Liver (tissue), 3 donors: ENCODE measurements at regions not wholly inside any gene's neighbourhood (a gene's known extent, or its start where the extent isn't known, plus 50 kb on each side); places are given as distances from the start of the nearest gene placed in this dataset.

Experiments
- EGR1 ChIP-seq, 2 donors: IDR thresholded peaks; 2 replicates each; pipeline ENCODE4 v1.6.1; 2016 to 2018; ENCODE audit warnings: antibody characterized with exemption in 2 of 2, low read depth in 2 of 2
- FOXA1 ChIP-seq: IDR thresholded peaks from 2 replicates; pipeline ENCODE4 v1.6.1; 2016; ENCODE audit warnings: antibody characterized with exemption
- JUND ChIP-seq, 2 donors: IDR thresholded peaks; 2 replicates each; pipeline ENCODE4 v1.6.1; 2016; ENCODE audit warnings: antibody characterized with exemption in 2 of 2
- YY1 ChIP-seq: IDR thresholded peaks from 2 replicates; pipeline ENCODE4 v1.6.1; 2016; ENCODE audit warnings: antibody characterized with exemption, mild to moderate bottlenecking
- TF ChIP-seq, protein P1 (sequence below): fragments of 150-350 bp; IDR thresholded peaks from 2 replicates; pipeline ENCODE4 v1.5.1; 2017; ENCODE audit warnings: improper control_type of control experiment, low read depth, low read length; ENCODE audit not compliant: missing input control
- TF ChIP-seq, protein P2 (sequence below): IDR thresholded peaks from 2 replicates; pipeline ENCODE4 v1.6.1; 2016; ENCODE audit warnings: antibody characterized with exemption, mild to moderate bottlenecking
- TF ChIP-seq, protein P3 (sequence below): IDR thresholded peaks from 2 replicates; pipeline ENCODE4 v1.6.1; 2016; ENCODE audit warnings: antibody characterized with exemption
- donor health status: healthy.
- donor health status: healthy.

DNA sequence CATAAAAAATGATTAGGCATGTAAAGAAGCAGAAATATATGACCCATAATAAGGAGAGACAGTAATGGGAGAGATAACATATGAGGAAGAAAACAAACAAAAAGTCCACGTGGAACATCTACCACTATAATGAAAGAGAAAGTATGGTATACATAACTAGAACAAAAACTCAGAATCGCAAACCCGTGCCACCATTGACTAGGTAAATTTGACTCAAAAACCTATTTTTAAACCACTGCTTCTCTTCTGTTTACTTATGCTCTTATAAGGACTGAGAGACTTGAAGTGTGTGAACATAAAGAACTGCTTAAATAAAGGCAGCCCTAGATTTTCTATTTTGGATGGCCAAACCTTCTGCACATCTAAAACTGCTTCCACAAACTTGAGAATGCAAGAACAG, 330.7 kb downstream of the CAAP1 start:
- TF ChIP-seq, protein P1, sequence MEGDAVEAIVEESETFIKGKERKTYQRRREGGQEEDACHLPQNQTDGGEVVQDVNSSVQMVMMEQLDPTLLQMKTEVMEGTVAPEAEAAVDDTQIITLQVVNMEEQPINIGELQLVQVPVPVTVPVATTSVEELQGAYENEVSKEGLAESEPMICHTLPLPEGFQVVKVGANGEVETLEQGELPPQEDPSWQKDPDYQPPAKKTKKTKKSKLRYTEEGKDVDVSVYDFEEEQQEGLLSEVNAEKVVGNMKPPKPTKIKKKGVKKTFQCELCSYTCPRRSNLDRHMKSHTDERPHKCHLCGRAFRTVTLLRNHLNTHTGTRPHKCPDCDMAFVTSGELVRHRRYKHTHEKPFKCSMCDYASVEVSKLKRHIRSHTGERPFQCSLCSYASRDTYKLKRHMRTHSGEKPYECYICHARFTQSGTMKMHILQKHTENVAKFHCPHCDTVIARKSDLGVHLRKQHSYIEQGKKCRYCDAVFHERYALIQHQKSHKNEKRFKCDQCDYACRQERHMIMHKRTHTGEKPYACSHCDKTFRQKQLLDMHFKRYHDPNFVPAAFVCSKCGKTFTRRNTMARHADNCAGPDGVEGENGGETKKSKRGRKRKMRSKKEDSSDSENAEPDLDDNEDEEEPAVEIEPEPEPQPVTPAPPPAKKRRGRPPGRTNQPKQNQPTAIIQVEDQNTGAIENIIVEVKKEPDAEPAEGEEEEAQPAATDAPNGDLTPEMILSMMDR: no peak
- TF ChIP-seq EGR1 (IDR thresholded peaks at IDR 0.05; ENCODE audit: low read depth in 2 of 2) (no peak), YY1 (no peak), FOXA1 (no peak), JUND (IDR thresholded peaks at IDR 0.05) (no peak)
- TF ChIP-seq, protein P2, sequence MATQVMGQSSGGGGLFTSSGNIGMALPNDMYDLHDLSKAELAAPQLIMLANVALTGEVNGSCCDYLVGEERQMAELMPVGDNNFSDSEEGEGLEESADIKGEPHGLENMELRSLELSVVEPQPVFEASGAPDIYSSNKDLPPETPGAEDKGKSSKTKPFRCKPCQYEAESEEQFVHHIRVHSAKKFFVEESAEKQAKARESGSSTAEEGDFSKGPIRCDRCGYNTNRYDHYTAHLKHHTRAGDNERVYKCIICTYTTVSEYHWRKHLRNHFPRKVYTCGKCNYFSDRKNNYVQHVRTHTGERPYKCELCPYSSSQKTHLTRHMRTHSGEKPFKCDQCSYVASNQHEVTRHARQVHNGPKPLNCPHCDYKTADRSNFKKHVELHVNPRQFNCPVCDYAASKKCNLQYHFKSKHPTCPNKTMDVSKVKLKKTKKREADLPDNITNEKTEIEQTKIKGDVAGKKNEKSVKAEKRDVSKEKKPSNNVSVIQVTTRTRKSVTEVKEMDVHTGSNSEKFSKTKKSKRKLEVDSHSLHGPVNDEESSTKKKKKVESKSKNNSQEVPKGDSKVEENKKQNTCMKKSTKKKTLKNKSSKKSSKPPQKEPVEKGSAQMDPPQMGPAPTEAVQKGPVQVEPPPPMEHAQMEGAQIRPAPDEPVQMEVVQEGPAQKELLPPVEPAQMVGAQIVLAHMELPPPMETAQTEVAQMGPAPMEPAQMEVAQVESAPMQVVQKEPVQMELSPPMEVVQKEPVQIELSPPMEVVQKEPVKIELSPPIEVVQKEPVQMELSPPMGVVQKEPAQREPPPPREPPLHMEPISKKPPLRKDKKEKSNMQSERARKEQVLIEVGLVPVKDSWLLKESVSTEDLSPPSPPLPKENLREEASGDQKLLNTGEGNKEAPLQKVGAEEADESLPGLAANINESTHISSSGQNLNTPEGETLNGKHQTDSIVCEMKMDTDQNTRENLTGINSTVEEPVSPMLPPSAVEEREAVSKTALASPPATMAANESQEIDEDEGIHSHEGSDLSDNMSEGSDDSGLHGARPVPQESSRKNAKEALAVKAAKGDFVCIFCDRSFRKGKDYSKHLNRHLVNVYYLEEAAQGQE: no peak
- TF ChIP-seq, protein P3, sequence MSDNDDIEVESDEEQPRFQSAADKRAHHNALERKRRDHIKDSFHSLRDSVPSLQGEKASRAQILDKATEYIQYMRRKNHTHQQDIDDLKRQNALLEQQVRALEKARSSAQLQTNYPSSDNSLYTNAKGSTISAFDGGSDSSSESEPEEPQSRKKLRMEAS: no peak
